Activated CD4-positive, alpha-beta T cell treated with anti-CD3 and anti-CD28 coated beads for 48 hours (primary cell): ENCODE measurements at regions not wholly inside any gene's neighbourhood (a gene's known extent, or its start where the extent isn't known, plus 50 kb on each side); places are given as distances from the start of the nearest gene placed in this dataset.
A peak's percentile ranks its signal among the peaks of the same experiment; 100 is the strongest.

ENCODE experiments used
- DNase-seq: peaks from one replicate; pipeline ENCODE4 v3.0.0-alpha.2; 2020

DNA sequence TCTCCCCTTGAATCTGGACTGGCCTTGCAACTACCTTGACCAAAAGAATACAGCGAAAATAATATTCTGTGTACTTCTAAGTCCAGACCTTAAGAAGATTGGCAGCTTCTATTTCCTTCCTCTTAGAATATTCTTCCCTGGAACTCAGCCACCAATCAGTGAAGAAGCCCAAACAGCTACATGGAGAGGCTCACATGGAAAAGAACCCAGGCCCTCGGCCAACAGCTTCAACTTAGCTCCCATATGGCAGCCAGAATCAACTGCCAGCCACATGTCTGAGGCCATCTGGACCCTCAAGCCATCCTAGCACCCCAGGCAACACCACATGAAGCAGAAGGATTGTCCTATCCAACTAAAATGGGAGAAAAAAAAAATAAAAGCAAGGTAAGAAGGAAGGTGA is 178.8 kb downstream of the IBTK start:
- no peak for DNase-seq

DNA sequence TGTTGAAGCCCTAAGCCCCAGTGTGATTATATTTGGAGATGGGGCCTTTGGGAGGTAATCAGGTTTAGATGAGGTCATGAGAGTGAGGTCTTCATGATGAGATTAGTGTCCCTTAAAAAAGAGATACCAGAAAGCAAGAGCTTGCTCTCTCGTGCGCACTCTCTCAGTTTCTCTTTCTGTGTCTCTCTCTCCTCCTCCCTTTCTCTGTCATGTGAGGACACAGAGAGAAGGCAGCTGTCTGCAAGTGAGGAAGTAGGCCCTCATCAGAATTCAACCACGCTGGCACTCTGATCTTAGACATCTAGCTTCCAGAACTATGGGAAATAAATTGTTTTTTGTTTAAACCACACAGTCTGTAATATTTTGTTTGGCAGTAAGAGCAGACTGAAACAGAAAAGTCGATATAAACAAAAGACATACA is 180.5 kb downstream of the IBTK start:
- no peak for DNase-seq

DNA sequence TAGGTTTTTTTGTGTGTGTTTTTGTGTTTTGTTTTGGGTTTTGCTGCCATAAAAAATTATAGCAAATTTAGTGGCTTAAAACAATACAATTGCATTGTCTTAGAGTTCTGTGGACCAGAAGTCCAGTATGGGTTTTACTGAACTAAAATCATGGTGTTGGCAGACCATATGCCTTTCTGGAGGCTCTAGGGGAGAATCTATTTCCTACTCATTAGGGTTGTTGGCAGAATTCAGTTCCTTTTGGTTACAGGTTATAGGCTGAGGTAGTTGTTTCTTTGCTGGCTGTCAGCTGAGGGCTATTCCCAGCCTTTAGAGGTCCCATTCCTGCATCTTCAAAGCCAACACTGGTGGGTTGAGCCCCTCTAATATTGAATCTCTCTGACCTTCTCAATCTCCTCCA is 181.3 kb downstream of the IBTK start:
- DNase-seq, result no peak

- no peak for DNase-seq
Measured at GRCh38 chr6:82063574-82063973, 184.0 kb downstream of the IBTK start.

DNA sequence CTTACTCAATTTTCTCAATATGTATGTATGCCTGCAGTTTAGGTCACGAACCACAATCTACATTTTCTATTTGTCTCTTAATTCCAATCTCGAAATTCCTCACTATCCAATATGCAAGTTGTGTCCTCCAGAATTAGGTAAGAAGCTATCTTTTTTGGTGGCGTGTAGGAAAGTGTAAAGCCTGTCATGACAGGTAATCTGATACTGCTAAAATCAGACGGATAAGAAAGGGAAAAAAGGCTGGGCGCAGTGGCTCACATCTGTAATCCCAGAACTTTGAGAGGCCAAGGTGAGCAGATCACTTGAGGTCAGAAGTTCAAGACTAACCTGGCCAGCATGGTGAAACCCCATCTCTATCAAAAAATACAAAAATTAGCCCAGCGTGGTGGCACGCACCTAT is 185.3 kb downstream of the IBTK start:
- no peak for DNase-seq

- no peak for DNase-seq
Measured at GRCh38 chr6:82057846-82058554, 189.5 kb downstream of the IBTK start.

GRCh38 chr6:82056567-82056966 is 191.0 kb downstream of the IBTK start:
- DNase-seq, result no peak

DNA sequence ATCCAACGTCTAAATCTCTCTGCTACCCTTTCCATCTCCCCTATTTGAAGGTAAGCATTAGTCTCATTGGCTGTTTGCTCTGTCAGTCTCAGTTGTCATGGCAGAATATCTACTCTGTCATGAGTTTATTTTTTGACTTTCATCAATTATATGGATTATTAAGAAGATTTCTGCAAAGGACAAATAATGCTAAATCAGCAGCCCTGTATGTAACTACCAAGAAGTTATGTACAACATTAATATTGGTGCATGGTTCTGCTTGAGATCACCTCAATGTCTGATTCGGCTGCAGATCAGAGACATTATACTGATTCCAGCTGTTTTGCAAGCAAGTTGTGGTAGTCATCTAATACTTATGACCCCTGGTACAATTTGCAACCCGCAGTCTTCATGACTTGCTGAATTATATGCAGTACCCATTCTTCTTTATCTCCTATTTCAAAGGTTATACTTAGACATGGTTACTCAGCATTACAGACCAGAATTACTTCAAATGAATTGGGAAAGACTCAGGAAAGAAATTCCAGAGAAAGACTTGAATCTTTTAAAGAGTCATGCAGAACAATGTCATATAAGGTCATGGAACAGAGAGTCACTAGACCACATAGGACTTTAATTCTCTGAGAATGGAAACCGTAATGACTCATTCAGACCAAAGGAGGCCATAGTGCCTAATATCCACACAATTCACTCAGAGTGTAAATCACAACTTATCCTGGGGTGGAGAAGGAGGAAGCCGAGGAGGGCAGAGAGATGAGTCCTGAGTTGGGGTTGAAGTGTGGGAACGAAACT is 201.4 kb downstream of the IBTK start:
- no peak for DNase-seq

- peak; percentile 3 for DNase-seq
Measured at GRCh38 chr6:82040405-82041221, 206.9 kb downstream of the IBTK start.

- no peak for DNase-seq
Measured at GRCh38 chr6:82038631-82039030, 208.9 kb downstream of the IBTK start.

DNA sequence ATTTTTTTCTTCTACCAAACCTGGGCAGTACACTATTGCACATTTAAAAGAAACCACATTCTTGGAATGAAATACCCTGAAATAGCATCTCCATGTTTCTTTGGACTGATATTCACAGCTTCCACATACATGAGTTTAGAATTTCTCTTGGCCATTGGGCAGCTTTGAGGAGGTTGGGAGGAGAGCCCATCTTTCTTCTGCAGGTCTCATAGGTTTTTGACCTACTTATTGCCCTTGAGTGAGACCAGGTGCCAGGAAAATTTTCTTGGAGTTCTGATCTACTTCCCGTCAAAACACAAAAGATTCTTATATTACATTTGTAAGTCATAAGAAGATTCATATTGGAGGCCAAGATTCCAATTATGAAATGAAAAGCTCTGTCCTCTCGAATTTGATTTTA is 212.0 kb downstream of the IBTK start:
- no peak for DNase-seq

DNA sequence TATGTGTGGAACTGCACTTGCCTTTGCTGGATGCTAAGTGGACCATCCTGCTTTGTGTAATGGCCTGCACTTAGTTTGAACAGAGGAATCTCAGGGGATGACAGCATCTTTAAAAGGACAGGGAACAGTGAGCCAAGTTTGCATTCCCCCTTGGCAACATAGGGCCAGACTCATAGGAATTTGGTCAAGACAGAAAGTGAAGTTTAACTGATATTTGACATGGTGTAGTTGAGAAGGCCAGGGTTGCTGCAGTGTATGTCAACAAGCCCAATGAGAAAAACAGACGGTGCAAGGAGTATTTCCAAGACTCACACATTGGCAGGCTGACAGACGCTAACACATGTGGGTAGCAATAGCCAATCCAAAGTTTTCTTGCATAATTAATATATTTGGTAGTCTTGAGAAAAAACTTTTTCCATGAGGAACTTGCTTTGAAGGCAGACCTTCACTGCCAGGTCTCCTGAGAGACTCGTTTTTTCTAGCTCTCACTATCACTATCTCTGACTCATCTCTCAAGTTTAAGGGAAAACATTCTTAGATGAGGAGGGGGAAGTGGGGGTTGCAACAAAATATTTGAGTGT is 213.8 kb downstream of the IBTK start:
- no peak for DNase-seq

- DNase-seq, result no peak
Measured at GRCh38 chr6:82032444-82032843, 215.1 kb downstream of the IBTK start.

GRCh38 chr6:82030761-82031503 is 216.6 kb downstream of the IBTK start:
- DNase-seq, result no peak

- no peak for DNase-seq
Measured at GRCh38 chr6:82030301-82030700, 217.2 kb downstream of the IBTK start.

- DNase-seq, result no peak
Measured at GRCh38 chr6:82025271-82025670, 222.3 kb downstream of the IBTK start.

DNA sequence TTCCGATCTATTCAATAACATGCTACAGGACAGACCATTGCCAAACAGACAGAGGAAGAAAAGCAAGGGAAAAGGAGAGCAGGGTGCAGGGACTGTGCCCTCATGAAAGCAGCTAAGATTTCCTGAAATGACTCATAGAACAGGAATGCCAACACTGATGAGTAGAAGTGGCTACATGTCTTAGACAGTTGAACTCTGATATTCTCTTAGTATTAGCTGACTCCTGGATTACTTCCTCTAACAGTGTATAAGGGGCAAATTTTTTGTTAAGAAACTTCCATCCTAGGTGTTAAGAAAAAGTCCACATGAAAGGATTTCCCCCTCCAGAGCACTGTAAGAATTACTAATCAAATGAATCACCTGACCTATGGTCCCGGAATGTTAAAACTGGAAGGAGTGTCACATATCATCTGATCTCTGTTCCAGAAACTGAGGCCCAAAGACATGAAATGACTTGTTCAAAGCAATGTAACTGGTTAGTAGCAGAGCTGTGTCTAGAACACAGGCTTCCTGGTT is 224.9 kb downstream of the IBTK start:
- DNase-seq, result no peak

DNA sequence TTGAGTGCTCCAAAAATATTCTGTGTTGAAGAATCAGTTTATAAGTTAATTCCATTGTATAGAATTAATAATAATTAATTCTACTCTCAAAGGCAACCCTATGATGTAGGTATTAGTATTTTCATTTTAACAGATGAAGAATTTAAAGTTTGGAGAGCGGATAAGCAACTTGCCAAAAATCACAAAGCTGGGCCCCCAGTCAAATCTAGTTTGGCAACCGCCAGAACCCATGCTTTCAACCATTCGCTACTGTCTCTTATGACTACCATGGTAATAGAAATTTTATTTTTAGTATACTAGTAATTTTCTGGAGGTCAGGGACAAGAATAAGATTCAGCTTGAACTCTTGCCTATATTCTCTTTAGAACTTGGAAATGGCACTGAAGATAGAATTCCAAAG is 229.8 kb downstream of the IBTK start:
- DNase-seq, result no peak

- DNase-seq, result no peak
Measured at GRCh38 chr6:82017288-82017687, 230.3 kb downstream of the IBTK start.

GRCh38 chr6:82015526-82015925 is 232.0 kb downstream of the IBTK start:
- DNase-seq, result no peak

DNA sequence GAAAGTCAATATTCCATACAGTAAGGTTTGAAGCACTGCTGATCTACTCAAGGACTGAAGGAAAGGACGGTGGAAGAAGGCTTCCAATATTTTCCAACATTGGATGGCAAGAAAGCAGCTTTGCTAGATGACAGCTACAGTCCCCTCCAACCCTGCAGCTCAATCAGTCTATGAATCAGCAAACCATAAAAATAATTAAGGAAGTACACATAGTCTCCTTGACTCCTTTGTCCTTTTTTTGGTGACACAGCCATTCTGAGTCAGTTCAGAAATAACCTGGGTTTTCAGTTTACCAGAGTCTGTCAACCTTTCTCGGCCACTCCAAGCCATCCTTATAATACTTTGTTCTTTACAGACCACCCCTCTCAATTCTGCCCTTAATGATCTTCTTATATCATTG is 232.5 kb downstream of the IBTK start:
- no peak for DNase-seq
